SU-DHL-6 (cell line): ENCODE measurements at regions not wholly inside any gene's neighbourhood (a gene's known extent, or its start where the extent isn't known, plus 50 kb on each side); places are given as distances from the start of the nearest gene placed in this dataset.

Source experiments
- EZH2phosphoT487 ChIP-seq: fragments of 200-600 bp; sonication (generic), shearing (Covaris generic); conservative IDR thresholded peaks from 2 replicates; pipeline ENCODE4 v1.6.1; 2018; ENCODE audit warnings: mild to moderate bottlenecking, antibody characterized with exemption, low read length, moderate library complexity, mixed read lengths
- TF ChIP-seq, protein P1 (sequence below): fragments of 200-600 bp; sonication (generic); IDR thresholded peaks from one replicate; pipeline ENCODE4 v1.5.1; 2017; ENCODE audit warnings: antibody characterized with exemption, mild to moderate bottlenecking, low read length, moderate library complexity; ENCODE audit not compliant: insufficient read depth, poor library complexity, severe bottlenecking

DNA sequence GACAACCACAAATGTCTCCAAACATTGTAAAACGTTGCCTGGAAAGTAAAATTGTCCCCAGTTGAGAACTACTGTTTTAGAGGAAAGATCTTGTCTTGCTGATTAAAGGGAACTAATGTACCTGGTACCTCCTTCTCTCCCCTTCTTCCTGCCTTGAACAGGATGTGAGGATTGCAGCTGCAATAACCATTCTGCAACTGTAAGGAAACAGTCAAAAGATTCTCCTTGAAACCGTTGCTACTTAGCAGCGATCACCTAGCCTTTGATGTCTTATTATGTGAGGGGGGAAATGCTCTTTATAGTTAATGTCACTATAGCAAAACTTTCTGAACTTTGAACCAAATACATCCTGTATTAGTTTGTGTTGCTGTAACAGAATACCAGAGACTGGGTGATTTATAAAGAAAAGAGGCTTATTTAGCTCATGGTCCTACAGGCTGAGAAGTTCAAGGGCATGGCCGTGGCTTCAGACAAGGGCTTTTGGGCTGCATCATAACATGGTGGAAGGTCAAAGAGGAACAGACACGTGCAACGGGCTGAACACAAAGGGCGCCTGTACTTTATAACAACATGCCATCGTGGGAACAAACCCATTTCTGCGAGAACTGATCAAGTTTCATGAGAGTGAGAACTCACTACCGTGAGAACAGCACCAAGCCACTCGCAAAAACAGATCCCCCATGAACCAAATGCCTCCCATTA is 54.2 kb upstream of the PARD3 start:
- TF ChIP-seq, protein P1, sequence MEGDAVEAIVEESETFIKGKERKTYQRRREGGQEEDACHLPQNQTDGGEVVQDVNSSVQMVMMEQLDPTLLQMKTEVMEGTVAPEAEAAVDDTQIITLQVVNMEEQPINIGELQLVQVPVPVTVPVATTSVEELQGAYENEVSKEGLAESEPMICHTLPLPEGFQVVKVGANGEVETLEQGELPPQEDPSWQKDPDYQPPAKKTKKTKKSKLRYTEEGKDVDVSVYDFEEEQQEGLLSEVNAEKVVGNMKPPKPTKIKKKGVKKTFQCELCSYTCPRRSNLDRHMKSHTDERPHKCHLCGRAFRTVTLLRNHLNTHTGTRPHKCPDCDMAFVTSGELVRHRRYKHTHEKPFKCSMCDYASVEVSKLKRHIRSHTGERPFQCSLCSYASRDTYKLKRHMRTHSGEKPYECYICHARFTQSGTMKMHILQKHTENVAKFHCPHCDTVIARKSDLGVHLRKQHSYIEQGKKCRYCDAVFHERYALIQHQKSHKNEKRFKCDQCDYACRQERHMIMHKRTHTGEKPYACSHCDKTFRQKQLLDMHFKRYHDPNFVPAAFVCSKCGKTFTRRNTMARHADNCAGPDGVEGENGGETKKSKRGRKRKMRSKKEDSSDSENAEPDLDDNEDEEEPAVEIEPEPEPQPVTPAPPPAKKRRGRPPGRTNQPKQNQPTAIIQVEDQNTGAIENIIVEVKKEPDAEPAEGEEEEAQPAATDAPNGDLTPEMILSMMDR, result no peak
- no peak for TF ChIP-seq EZH2phosphoT487
